ENCODE measurements at regions not wholly inside any gene's neighbourhood (a gene's known extent, or its start where the extent isn't known, plus 50 kb on each side); places are given as distances from the start of the nearest gene placed in this dataset.

- no peak for DNase-seq (ENCODE audit: low spot score)
Observed at GRCh38 chr5:107325866-107326265, 344.9 kb downstream of the EFNA5 start.

GRCh38 chr5:107324809-107325208, 345.9 kb downstream of the EFNA5 start:
- no peak for DNase-seq (ENCODE audit: low spot score)

GRCh38 chr5:107324071-107324470, 346.7 kb downstream of the EFNA5 start:
- DNase-seq (ENCODE audit: low spot score): no peak

GRCh38 chr5:107323536-107323935, 347.2 kb downstream of the EFNA5 start:
- no peak for DNase-seq (ENCODE audit: low spot score)

GRCh38 chr5:107322936-107323335, 347.8 kb downstream of the EFNA5 start:
- no peak for DNase-seq (ENCODE audit: low spot score)

- no peak for DNase-seq (ENCODE audit: low spot score)
Observed at GRCh38 chr5:107321906-107322305, 348.8 kb downstream of the EFNA5 start.

GRCh38 chr5:107320846-107321245, 349.9 kb downstream of the EFNA5 start:
- DNase-seq (ENCODE audit: low spot score): no peak

GRCh38 chr5:107320376-107320775, 350.4 kb downstream of the EFNA5 start:
- DNase-seq (ENCODE audit: low spot score): no peak

- DNase-seq (ENCODE audit: low spot score): no peak
Observed at GRCh38 chr5:107319901-107320300, 350.8 kb downstream of the EFNA5 start.

GRCh38 chr5:107314330-107314729, 356.4 kb downstream of the EFNA5 start:
- no peak for DNase-seq (ENCODE audit: low spot score)

- no peak for DNase-seq (ENCODE audit: low spot score)
Observed at GRCh38 chr5:107313921-107314320, 356.8 kb downstream of the EFNA5 start.

GRCh38 chr5:107313098-107313497, 357.6 kb downstream of the EFNA5 start:
- DNase-seq (ENCODE audit: low spot score): no peak

GRCh38 chr5:107310181-107310580, 360.6 kb downstream of the EFNA5 start:
- DNase-seq (ENCODE audit: low spot score): no peak

GRCh38 chr5:107306594-107306993, 364.1 kb downstream of the EFNA5 start:
- DNase-seq (ENCODE audit: low spot score): no peak

- no peak for DNase-seq (ENCODE audit: low spot score)
Observed at GRCh38 chr5:107306002-107306401, 364.7 kb downstream of the EFNA5 start.

- DNase-seq (ENCODE audit: low spot score): no peak
Observed at GRCh38 chr5:107304684-107305083, 366.1 kb downstream of the EFNA5 start.

- DNase-seq (ENCODE audit: low spot score): no peak
Observed at GRCh38 chr5:107303171-107303968, 367.4 kb downstream of the EFNA5 start.

- no peak for DNase-seq (ENCODE audit: low spot score)
Observed at GRCh38 chr5:107302441-107302840, 368.3 kb downstream of the EFNA5 start.

- DNase-seq (ENCODE audit: low spot score): no peak
Observed at GRCh38 chr5:107301999-107302398, 368.7 kb downstream of the EFNA5 start.

- no peak for DNase-seq (ENCODE audit: low spot score)
Observed at GRCh38 chr5:107300721-107301327, 369.9 kb downstream of the EFNA5 start.

GRCh38 chr5:107296572-107296971, 374.2 kb downstream of the EFNA5 start:
- DNase-seq (ENCODE audit: low spot score): no peak

- no peak for DNase-seq (ENCODE audit: low spot score)
Observed at GRCh38 chr5:107295914-107296313, 374.8 kb downstream of the EFNA5 start.

- no peak for DNase-seq (ENCODE audit: low spot score)
Observed at GRCh38 chr5:107294669-107295068, 376.1 kb downstream of the EFNA5 start.

- no peak for DNase-seq (ENCODE audit: low spot score)
Observed at GRCh38 chr5:107294211-107294550, 376.6 kb downstream of the EFNA5 start.
